ENCODE measurements at regions not wholly inside any gene's neighbourhood (a gene's known extent, or its start where the extent isn't known, plus 50 kb on each side); places are given as distances from the start of the nearest gene placed in this dataset.

- H3K4me3 Mint-ChIP-seq: no peak overlapping the region
- H3K27ac Mint-ChIP-seq: no peak overlapping the region
- no peaks in the 10 kb centered on the region for H3K36me3 Mint-ChIP-seq (ENCODE audit: low read depth)
- H3K9me3 Mint-ChIP-seq: peaks cover 17% of the 10 kb centered on the region
- H3K4me1 Mint-ChIP-seq (ENCODE audit: low read depth): no peaks in the 10 kb centered on the region
- no peaks in the 10 kb centered on the region for H3K27me3 Mint-ChIP-seq (ENCODE audit: low read depth)
These were observed 53.9 kb upstream of the GALNTL6 start for GRCh38 chr4:171759274-171759673.

- Mint-ChIP-seq H3K9me3 (no peaks in the 10 kb centered on the region), H3K27ac (no peak overlapping the region), H3K4me1 (ENCODE audit: low read depth) (no peaks in the 10 kb centered on the region), H3K4me3 (no peak overlapping the region), H3K27me3 (ENCODE audit: low read depth) (no peaks in the 10 kb centered on the region), H3K36me3 (ENCODE audit: low read depth) (no peaks in the 10 kb centered on the region)
These were observed 61.7 kb upstream of the GALNTL6 start for GRCh38 chr4:171751538-171751937.

- Mint-ChIP-seq H3K27ac (no peak overlapping the region), H3K36me3 (ENCODE audit: low read depth) (no peaks in the 10 kb centered on the region), H3K4me1 (ENCODE audit: low read depth) (no peaks in the 10 kb centered on the region), H3K9me3 (no peaks in the 10 kb centered on the region), H3K4me3 (no peak overlapping the region), H3K27me3 (ENCODE audit: low read depth) (no peaks in the 10 kb centered on the region)
These were observed 66.8 kb upstream of the GALNTL6 start for GRCh38 chr4:171746418-171746817.

- H3K4me1 Mint-ChIP-seq (ENCODE audit: low read depth): no peaks in the 10 kb centered on the region
- H3K36me3 Mint-ChIP-seq (ENCODE audit: low read depth): no peaks in the 10 kb centered on the region
- no peak overlapping the region for H3K27ac Mint-ChIP-seq
- H3K4me3 Mint-ChIP-seq: no peak overlapping the region
- no peaks in the 10 kb centered on the region for H3K9me3 Mint-ChIP-seq
- no peaks in the 10 kb centered on the region for H3K27me3 Mint-ChIP-seq (ENCODE audit: low read depth)
These were observed 70.8 kb upstream of the GALNTL6 start for GRCh38 chr4:171742436-171742835.

DNA sequence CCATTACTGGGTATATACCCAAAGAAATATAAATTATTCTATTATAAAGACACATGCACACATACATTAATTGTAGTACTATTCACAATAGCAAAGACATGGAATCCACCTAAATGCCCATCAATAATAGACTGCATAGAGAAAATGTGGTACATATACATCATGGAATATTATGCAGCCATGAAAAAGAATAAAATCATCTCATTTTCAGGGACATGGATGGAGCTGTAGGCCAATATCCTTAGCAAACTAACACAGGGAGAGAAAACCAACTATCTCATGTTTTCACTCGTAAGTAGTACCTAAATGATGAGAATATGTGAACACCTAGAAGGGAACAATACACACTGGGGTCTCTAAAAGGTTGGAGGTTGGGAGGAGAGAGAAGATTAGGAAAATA, 86.0 kb upstream of the GALNTL6 start:
- H3K4me3 Mint-ChIP-seq: no peak overlapping the region
- H3K27ac Mint-ChIP-seq: no peak overlapping the region
- peaks cover 11% of the 10 kb centered on the region for H3K9me3 Mint-ChIP-seq
- no peaks in the 10 kb centered on the region for H3K36me3 Mint-ChIP-seq (ENCODE audit: low read depth)
- no peaks in the 10 kb centered on the region for H3K4me1 Mint-ChIP-seq (ENCODE audit: low read depth)
- no peaks in the 10 kb centered on the region for H3K27me3 Mint-ChIP-seq (ENCODE audit: low read depth)

- H3K36me3 Mint-ChIP-seq (ENCODE audit: low read depth): no peaks in the 10 kb centered on the region
- no peaks in the 10 kb centered on the region for H3K4me1 Mint-ChIP-seq (ENCODE audit: low read depth)
- no peak overlapping the region for H3K4me3 Mint-ChIP-seq
- H3K9me3 Mint-ChIP-seq: peaks cover 10% of the 10 kb centered on the region
- H3K27ac Mint-ChIP-seq: no peak overlapping the region
- H3K27me3 Mint-ChIP-seq (ENCODE audit: low read depth): no peaks in the 10 kb centered on the region
These were observed 91.3 kb upstream of the GALNTL6 start for GRCh38 chr4:171721937-171722336.

DNA sequence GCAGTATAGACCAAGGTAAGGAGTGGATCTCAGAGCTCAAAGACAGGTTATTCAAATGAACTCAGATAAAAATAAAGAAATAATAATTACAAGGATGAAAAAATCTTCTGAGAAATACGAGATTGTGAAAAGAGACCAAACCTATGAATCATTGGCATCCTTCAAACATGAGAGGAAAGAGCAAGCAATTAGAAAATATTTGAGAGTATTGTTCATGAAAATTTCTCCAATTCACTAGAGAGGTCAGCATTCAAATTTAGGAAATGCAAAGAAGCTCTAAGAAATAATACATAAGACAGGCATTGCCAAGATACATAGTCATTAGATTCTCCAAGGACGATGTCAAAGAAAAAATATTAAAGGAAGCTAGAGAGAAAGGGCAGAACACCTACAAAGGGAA, 93.5 kb upstream of the GALNTL6 start:
- Mint-ChIP-seq H3K27me3 (ENCODE audit: low read depth) (no peaks in the 10 kb centered on the region), H3K36me3 (ENCODE audit: low read depth) (no peaks in the 10 kb centered on the region), H3K27ac (no peak overlapping the region), H3K9me3 (peaks cover 9% of the 10 kb centered on the region), H3K4me3 (no peak overlapping the region), H3K4me1 (ENCODE audit: low read depth) (no peaks in the 10 kb centered on the region)

DNA sequence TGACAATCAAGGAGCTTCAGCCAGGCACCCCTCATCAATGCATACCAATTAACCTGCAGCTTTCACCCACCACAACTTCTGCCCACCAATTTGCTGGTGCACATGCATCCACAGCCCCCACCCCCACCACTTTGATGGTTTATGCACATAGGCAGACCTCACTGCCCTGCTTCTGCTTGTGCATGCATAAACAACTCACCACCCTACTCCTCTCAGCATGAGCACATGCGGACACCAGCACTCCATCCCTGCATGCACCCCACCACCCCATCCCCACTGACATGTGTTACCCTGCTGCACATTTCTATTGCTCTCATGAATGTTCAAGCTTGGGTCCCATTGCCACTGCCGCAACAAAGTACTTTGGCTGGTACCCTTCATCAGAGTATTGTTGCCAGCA, 94.5 kb upstream of the GALNTL6 start:
- Mint-ChIP-seq H3K36me3 (ENCODE audit: low read depth) (no peaks in the 10 kb centered on the region), H3K9me3 (peaks cover 9% of the 10 kb centered on the region), H3K27me3 (ENCODE audit: low read depth) (no peaks in the 10 kb centered on the region), H3K4me3 (no peak overlapping the region), H3K27ac (no peak overlapping the region), H3K4me1 (ENCODE audit: low read depth) (no peaks in the 10 kb centered on the region)

- no peak overlapping the region for H3K27ac Mint-ChIP-seq
- H3K4me3 Mint-ChIP-seq: no peak overlapping the region
- H3K27me3 Mint-ChIP-seq (ENCODE audit: low read depth): no peaks in the 10 kb centered on the region
- H3K36me3 Mint-ChIP-seq (ENCODE audit: low read depth): no peaks in the 10 kb centered on the region
- peaks cover 9% of the 10 kb centered on the region for H3K9me3 Mint-ChIP-seq
- H3K4me1 Mint-ChIP-seq (ENCODE audit: low read depth): no peaks in the 10 kb centered on the region
These were observed 95.1 kb upstream of the GALNTL6 start for GRCh38 chr4:171718069-171718468.

DNA sequence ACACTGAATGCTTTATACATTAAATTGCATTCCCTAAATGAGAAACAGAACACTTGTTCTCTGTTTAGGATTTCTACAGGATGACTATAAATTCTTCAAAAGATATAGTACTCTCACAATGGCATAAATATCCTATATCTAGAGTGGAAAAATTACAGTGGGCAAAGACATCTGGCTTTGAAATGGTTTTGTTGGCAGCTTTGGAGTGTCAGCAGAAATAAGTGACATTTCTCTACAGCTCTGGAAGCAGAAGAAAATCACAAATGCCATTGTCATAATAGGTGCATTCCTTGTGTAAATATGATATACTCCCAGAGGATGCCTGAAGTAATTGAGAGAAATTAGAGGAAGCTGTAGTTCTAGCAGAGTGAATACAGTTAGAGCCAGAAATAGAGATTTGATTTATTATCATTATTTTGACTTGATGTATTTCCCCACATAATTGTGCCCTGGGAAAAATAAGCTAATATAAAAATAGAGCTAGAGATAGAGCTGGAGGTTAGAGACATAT, 95.9 kb upstream of the GALNTL6 start:
- H3K9me3 Mint-ChIP-seq: peaks cover 9% of the 10 kb centered on the region
- H3K27me3 Mint-ChIP-seq (ENCODE audit: low read depth): no peaks in the 10 kb centered on the region
- H3K36me3 Mint-ChIP-seq (ENCODE audit: low read depth): no peaks in the 10 kb centered on the region
- H3K4me1 Mint-ChIP-seq (ENCODE audit: low read depth): no peaks in the 10 kb centered on the region
- H3K4me3 Mint-ChIP-seq: no peak overlapping the region
- no peak overlapping the region for H3K27ac Mint-ChIP-seq

GRCh38 chr4:171715973-171716372, 97.2 kb upstream of the GALNTL6 start:
- H3K4me3 Mint-ChIP-seq: no peak overlapping the region
- no peaks in the 10 kb centered on the region for H3K27me3 Mint-ChIP-seq (ENCODE audit: low read depth)
- no peaks in the 10 kb centered on the region for H3K36me3 Mint-ChIP-seq (ENCODE audit: low read depth)
- no peaks in the 10 kb centered on the region for H3K4me1 Mint-ChIP-seq (ENCODE audit: low read depth)
- no peak overlapping the region for H3K27ac Mint-ChIP-seq
- H3K9me3 Mint-ChIP-seq: peaks cover 9% of the 10 kb centered on the region

GRCh38 chr4:171714791-171715454, 98.3 kb upstream of the GALNTL6 start:
- H3K4me1 Mint-ChIP-seq (ENCODE audit: low read depth): no peaks in the 10 kb centered on the region
- no peak overlapping the region for H3K27ac Mint-ChIP-seq
- peaks cover 9% of the 10 kb centered on the region for H3K9me3 Mint-ChIP-seq
- no peak overlapping the region for H3K4me3 Mint-ChIP-seq
- no peaks in the 10 kb centered on the region for H3K27me3 Mint-ChIP-seq (ENCODE audit: low read depth)
- no peaks in the 10 kb centered on the region for H3K36me3 Mint-ChIP-seq (ENCODE audit: low read depth)

DNA sequence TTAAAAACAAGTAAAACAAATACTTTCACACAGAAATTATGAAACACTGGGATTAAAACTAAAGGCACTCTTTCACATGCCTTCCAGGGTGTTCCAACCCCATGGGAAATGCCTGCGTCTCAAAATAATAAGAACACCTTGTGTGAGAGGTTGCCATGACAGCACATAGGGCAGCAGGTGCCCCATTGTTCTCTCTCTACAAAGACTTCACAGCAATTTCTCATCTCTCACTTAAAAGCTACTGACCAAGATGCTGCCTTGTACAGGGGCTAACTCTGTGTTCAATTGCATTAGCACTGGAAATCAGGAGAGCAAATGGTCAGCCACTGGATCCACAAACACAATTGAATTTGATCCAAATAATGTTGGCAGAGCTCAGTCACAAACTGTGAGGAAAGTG, 102.5 kb upstream of the GALNTL6 start:
- no peaks in the 10 kb centered on the region for H3K36me3 Mint-ChIP-seq (ENCODE audit: low read depth)
- no peaks in the 10 kb centered on the region for H3K4me1 Mint-ChIP-seq (ENCODE audit: low read depth)
- no peaks in the 10 kb centered on the region for H3K27me3 Mint-ChIP-seq (ENCODE audit: low read depth)
- no peak overlapping the region for H3K27ac Mint-ChIP-seq
- no peak overlapping the region for H3K4me3 Mint-ChIP-seq
- no peaks in the 10 kb centered on the region for H3K9me3 Mint-ChIP-seq

DNA sequence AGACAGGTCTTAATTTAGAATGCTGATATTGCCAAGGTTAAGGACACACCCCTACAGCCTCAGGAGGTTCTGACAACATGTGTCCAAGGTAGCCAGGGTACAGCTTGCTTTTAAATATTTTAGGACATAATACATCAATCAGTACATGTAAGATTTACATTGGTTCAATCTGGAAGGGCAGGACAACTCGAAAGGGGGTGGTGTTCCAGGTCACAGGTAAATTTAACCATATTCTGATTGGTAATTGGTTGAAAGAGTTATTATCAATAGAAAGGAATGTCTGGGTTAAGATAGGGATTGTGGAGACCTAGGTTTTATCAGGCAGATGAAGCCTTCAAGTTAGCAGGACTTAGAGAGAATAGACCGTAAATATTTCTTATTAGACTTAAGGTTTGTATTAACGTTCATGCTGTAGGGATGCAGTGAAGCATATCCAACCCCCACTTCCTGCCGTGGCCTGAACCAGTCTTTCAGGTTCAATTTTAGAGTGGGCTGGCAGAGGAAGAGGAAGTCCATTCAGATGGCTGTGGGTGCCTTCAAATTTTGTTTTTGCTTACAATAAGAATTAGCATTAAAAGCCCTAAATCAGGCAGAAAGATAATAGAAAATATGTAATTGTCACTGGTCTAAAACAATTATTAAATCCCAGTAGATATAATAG, 136.5 kb upstream of the GALNTL6 start:
- H3K27ac Mint-ChIP-seq: no peak overlapping the region
- no peaks in the 10 kb centered on the region for H3K36me3 Mint-ChIP-seq (ENCODE audit: low read depth)
- H3K9me3 Mint-ChIP-seq: no peaks in the 10 kb centered on the region
- no peaks in the 10 kb centered on the region for H3K27me3 Mint-ChIP-seq (ENCODE audit: low read depth)
- no peaks in the 10 kb centered on the region for H3K4me1 Mint-ChIP-seq (ENCODE audit: low read depth)
- H3K4me3 Mint-ChIP-seq: no peak overlapping the region

GRCh38 chr4:171674781-171675180, 138.4 kb upstream of the GALNTL6 start:
- Mint-ChIP-seq H3K9me3 (no peaks in the 10 kb centered on the region), H3K27me3 (ENCODE audit: low read depth) (no peaks in the 10 kb centered on the region), H3K36me3 (ENCODE audit: low read depth) (no peaks in the 10 kb centered on the region), H3K4me3 (no peak overlapping the region), H3K4me1 (ENCODE audit: low read depth) (no peaks in the 10 kb centered on the region), H3K27ac (no peak overlapping the region)

Data from T-helper 1 cell treated with Interleukin-12 subunit alpha and Interleukin-12 subunit beta and Interleukin-4 antibody, amounts not matched to agents 30 μg/mL and 1 μg/mL, for 36 hours (primary cell).